ENCODE measurements at regions not wholly inside any gene's neighbourhood (a gene's known extent, or its start where the extent isn't known, plus 50 kb on each side); places are given as distances from the start of the nearest gene placed in this dataset.

GRCh38 chr4:115376866-115377265, 263.4 kb upstream of the NDST4 start:
- no peak for DNase-seq

GRCh38 chr4:115374621-115375020, 261.2 kb upstream of the NDST4 start:
- DNase-seq, result no peak

GRCh38 chr4:115370490-115370889, 257.1 kb upstream of the NDST4 start:
- DNase-seq, result no peak

- DNase-seq, result no peak
These were observed 256.6 kb upstream of the NDST4 start for GRCh38 chr4:115370012-115370411.

- DNase-seq, result no peak
These were observed 253.0 kb upstream of the NDST4 start for GRCh38 chr4:115366390-115366789.

- no peak for DNase-seq
These were observed 251.8 kb upstream of the NDST4 start for GRCh38 chr4:115365185-115365584.

GRCh38 chr4:115361781-115362180, 248.4 kb upstream of the NDST4 start:
- DNase-seq, result no peak

- DNase-seq, result no peak
These were observed 247.0 kb upstream of the NDST4 start for GRCh38 chr4:115360431-115360830.

GRCh38 chr4:115357776-115358175, 244.4 kb upstream of the NDST4 start:
- DNase-seq, result no peak

- no peak for DNase-seq
These were observed 242.8 kb upstream of the NDST4 start for GRCh38 chr4:115356176-115356575.

- DNase-seq, result no peak
These were observed 241.9 kb upstream of the NDST4 start for GRCh38 chr4:115355329-115355728.

- DNase-seq, result no peak
These were observed 239.9 kb upstream of the NDST4 start for GRCh38 chr4:115353370-115353769.

- DNase-seq, result no peak
These were observed 229.8 kb upstream of the NDST4 start for GRCh38 chr4:115343171-115343570.

GRCh38 chr4:115334736-115335411, 221.5 kb upstream of the NDST4 start:
- no peak for DNase-seq

- DNase-seq, result no peak
These were observed 218.7 kb upstream of the NDST4 start for GRCh38 chr4:115332078-115332477.

GRCh38 chr4:115331241-115331640, 217.8 kb upstream of the NDST4 start:
- DNase-seq, result no peak

- no peak for DNase-seq
These were observed 212.4 kb upstream of the NDST4 start for GRCh38 chr4:115325836-115326235.

- DNase-seq, result no peak
These were observed 209.8 kb upstream of the NDST4 start for GRCh38 chr4:115323106-115323707.

GRCh38 chr4:115315182-115315581, 201.8 kb upstream of the NDST4 start:
- no peak for DNase-seq

- no peak for DNase-seq
These were observed 197.2 kb upstream of the NDST4 start for GRCh38 chr4:115310641-115311040.

GRCh38 chr4:115294717-115295116, 181.3 kb upstream of the NDST4 start:
- DNase-seq, result no peak

- DNase-seq, result no peak
These were observed 179.7 kb upstream of the NDST4 start for GRCh38 chr4:115293093-115293462.

GRCh38 chr4:115292320-115293092, 179.1 kb upstream of the NDST4 start:
- no peak for DNase-seq

- DNase-seq, result no peak
These were observed 174.0 kb upstream of the NDST4 start for GRCh38 chr4:115287426-115287825.
